IPS-NIHi11 (cell line): ENCODE measurements at regions not wholly inside any gene's neighbourhood (a gene's known extent, or its start where the extent isn't known, plus 50 kb on each side); places are given as distances from the start of the nearest gene placed in this dataset.
"Not testable (repeated sequence)": the region's sequence is repeated elsewhere in the genome, so short reads cannot be mapped to it uniquely, and the experiment has no call there.

ENCODE experiments used
- DNase-seq: peaks from one replicate; pipeline ENCODE4 v3.0.0; 2012; ENCODE audit warnings: mixed read lengths, low spot score

- no peak for DNase-seq
Observed at GRCh38 chr14:34173916-34174315, 223.0 kb upstream of the EGLN3 start.

DNA sequence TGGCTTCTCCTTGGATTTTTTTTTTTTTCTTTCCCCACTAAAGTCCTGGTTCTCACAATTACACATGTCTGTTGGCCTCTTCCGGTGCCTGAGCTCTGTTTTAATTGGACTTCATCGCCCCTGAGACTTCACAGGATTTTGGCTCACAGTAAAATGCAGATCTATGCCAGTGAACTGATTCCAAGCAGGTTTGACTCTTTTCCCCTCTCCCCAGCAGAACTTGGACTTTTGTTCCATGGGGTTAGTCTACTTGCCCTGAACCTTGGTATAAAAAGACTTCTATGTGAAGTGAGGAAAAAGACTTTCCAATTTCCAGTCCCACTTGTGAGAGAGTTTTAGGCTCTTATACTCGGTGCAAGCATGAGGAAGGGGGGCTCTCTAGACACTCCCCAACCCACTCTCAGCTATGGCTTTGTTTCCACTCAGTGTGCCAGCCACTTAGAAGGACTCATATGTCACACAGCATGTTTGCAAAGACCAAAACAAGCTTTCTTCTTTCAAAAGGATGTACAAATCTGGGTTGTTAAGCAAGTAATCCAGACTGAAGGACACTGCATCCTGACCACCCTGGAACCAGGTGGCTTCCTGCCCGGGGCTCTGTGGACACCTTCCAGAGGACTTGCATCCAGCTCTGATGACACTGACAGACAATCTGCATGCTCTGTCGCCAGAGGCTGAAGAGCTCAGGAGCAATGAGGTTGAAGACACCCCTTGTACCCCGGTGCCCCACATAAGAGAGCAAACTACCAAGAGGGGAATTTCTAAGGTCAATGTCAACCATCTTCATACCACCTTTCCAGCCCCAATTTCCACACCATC is 221.9 kb upstream of the EGLN3 start:
- no peak for DNase-seq

DNA sequence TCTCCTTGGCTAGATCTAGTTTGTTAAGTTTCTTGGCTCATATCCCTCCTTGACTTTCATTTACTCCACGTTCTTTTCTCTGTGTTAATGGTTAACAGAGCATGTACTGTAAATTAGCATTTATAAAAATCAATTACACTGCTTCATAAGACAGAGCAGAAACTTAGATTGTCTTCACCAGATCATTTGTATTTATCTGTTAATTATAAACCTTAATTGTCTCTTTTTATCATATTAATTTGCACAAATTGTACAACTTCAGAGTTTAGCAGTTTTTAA is 221.2 kb upstream of the EGLN3 start:
- no peak for DNase-seq

- no peak for DNase-seq
Observed at GRCh38 chr14:34171431-34172172, 220.7 kb upstream of the EGLN3 start.

DNA sequence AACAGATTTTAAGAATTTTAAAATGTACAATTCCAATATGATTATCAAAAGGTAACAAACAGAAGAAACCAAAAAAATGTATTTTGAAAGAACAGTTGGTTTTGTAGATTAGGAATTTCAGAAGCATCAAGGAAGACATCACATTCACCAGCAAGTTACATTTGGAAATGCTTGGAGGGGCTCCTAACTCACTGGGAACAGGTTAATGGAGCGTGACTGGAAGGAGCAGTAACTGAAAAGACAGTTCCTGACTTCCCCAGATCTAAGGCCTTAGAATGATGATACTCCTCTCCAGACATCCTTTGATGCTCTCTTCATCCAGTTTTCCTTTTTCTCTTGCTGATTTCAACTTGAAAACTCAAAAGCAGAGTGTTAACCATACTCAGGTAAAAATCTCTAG is 220.0 kb upstream of the EGLN3 start:
- DNase-seq: no peak

- DNase-seq: no peak
Observed at GRCh38 chr14:34169561-34169960, 218.7 kb upstream of the EGLN3 start.

GRCh38 chr14:34168656-34169055 is 217.8 kb upstream of the EGLN3 start:
- DNase-seq: no peak

- DNase-seq: no peak
Observed at GRCh38 chr14:34165847-34166350, 215.0 kb upstream of the EGLN3 start.

GRCh38 chr14:34164162-34164864 is 213.4 kb upstream of the EGLN3 start:
- no peak for DNase-seq

GRCh38 chr14:34161351-34162082 is 210.6 kb upstream of the EGLN3 start:
- no peak for DNase-seq

- DNase-seq: no peak
Observed at GRCh38 chr14:34160619-34161018, 209.7 kb upstream of the EGLN3 start.

GRCh38 chr14:34157651-34158050 is 206.8 kb upstream of the EGLN3 start:
- no peak for DNase-seq

- DNase-seq: no peak
Observed at GRCh38 chr14:34147461-34147860, 196.6 kb upstream of the EGLN3 start.

- not testable (repeated sequence) for DNase-seq
Observed at GRCh38 chr14:34140127-34140526, 189.3 kb upstream of the EGLN3 start.

DNA sequence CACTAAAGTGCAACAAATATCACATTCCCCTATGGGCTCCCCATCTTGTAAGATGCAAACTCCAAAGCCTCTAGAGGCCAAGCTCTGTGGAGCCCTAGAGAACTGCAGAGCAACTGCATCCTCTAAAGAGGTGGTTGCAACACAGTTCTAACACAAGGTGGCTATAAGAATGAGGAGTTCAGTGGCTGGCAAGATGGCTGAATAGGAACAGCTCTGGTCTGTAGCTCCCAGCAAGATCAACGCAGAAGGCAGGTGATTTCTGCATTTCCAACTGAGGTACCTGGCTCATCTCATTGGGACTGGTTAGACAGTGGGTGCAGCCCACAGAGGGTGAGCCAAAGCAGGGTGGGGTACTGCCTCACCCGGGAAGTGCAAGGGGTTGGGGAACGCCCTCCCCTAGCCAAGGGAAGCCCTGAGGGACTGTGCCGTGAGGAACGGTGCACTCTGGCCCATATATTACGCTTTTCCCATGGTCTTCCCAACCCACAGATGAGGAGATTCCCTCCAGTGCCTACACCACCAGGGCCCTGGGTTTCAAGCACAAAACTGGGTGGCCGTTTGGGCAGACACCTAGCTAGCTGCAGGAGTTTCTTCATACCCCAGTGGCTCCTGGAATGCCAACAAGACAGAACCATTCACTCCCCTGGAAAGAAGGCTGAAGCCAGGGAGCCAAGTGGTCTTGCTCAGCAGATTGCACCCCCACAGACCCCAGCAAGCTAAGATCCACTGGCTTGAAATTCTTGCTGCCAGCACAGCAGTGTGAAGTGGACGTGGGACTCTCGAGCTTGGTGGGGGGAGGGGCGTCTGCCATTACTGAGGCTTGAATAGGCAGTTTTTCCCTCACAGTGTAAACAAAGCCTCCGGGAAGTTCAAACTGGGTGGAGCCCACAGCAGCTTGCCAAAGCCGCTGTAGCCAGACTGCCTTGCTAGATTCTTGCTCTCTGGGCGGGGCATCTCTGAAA is 188.6 kb upstream of the EGLN3 start:
- DNase-seq: not testable (repeated sequence)

GRCh38 chr14:34138175-34138574 is 187.3 kb upstream of the EGLN3 start:
- DNase-seq: no peak

- DNase-seq: no peak
Observed at GRCh38 chr14:34137001-34137745, 186.3 kb upstream of the EGLN3 start.

DNA sequence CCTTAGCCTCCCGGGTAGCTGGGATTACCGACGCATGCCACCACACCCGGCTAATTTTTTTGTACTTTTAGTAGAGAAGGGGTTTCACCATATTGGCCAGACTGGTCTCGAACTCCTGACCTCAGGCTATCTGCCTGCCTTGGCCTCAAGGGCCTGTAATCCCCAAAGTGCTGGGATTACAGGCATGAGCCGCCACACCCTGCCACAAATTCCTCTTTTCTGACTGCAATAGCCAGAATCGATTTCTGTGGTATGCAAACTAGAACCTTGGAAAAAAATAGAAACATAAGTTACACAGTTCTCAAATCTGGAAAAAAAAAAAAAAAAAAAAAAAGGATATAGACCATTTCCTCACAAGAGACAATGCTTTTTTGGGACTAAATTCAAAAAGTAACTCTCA is 184.6 kb upstream of the EGLN3 start:
- DNase-seq: no peak

DNA sequence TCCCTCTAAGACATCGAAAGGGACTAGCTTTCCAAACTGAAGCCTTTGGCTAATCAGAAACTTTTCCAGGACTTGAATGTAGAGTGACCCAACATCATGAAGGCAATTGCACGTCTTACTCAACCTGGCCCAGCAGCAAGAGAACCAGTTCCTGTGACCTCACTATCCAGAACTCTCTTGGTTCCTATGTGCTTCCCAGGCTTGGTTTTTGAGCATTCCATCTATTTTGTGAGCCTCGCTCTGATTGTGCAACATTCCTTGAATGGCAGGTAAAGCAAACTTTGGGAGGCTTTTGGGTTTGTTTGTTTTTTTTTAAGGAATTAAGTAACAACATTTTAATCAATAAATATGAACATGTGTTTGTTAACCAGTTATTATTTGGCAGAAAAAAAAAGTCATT is 183.6 kb upstream of the EGLN3 start:
- DNase-seq: no peak

DNA sequence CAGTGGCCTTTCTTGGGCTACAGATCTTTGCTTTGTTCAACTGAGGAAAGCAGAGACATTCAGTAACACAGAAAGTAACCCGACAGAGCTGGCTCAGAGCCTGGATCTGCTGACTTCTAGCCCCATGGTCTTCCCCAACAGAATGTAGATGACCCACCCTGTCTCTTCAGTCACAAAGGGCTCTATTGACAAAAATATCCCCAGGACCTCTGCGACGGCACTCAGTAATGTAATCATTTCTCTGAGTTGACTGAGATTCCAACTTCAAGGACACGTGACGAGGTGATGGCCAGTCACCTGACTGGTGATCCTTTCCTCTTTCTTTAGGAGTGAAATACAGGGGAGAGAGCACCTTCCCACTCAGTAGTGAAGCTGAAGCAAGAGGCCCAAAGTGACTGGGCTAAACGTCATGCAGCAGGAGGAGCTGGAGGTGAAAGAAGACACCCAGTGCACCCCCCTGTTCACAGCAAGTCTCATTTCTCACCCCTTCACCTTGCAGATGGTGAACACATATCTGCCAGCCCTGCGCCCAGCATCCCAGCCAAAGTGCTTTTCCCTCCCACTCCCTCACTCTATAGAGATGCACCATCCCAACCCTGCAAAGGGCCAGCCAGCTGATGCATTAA is 179.2 kb upstream of the EGLN3 start:
- DNase-seq: no peak
